ENCODE measurements at regions not wholly inside any gene's neighbourhood (a gene's known extent, or its start where the extent isn't known, plus 50 kb on each side); places are given as distances from the start of the nearest gene placed in this dataset.

- DNase-seq, result no peak
- Histone ChIP-seq H3K4me1 (no peaks in the 10 kb centered on the region), H3K27me3 (no peaks in the 10 kb centered on the region), H3K27ac (no peak overlapping the region), H3K4me3 (no peak overlapping the region), H3K36me3 (no peaks in the 10 kb centered on the region), H3K9me3 (no peaks in the 10 kb centered on the region)
- TF ChIP-seq POLR2A (IDR thresholded peaks at IDR 0.05) (no peak), CTCF (IDR thresholded peaks at IDR 0.05) (no peak)
Measured at GRCh38 chrX:8346060-8346459, 118.6 kb upstream of the VCX3B start.

- DNase-seq, result no peak
- TF ChIP-seq CTCF (IDR thresholded peaks at IDR 0.05), result no peak
- TF ChIP-seq POLR2A (IDR thresholded peaks at IDR 0.05), result no peak
- Histone ChIP-seq H3K9me3 (no peaks in the 10 kb centered on the region), H3K27me3 (no peaks in the 10 kb centered on the region), H3K4me3 (no peak overlapping the region), H3K27ac (no peak overlapping the region), H3K4me1 (no peaks in the 10 kb centered on the region), H3K36me3 (no peaks in the 10 kb centered on the region)
Measured at GRCh38 chrX:8346892-8347291, 117.7 kb upstream of the VCX3B start.

- no peak for TF ChIP-seq CTCF (IDR thresholded peaks at IDR 0.05)
- no peak for TF ChIP-seq POLR2A (IDR thresholded peaks at IDR 0.05)
- Histone ChIP-seq H3K27me3 (no peaks in the 10 kb centered on the region), H3K27ac (no peak overlapping the region), H3K9me3 (no peaks in the 10 kb centered on the region), H3K36me3 (no peaks in the 10 kb centered on the region), H3K4me3 (no peak overlapping the region), H3K4me1 (no peaks in the 10 kb centered on the region)
- DNase-seq, result no peak
Measured at GRCh38 chrX:8349816-8350544, 114.7 kb upstream of the VCX3B start.

DNA sequence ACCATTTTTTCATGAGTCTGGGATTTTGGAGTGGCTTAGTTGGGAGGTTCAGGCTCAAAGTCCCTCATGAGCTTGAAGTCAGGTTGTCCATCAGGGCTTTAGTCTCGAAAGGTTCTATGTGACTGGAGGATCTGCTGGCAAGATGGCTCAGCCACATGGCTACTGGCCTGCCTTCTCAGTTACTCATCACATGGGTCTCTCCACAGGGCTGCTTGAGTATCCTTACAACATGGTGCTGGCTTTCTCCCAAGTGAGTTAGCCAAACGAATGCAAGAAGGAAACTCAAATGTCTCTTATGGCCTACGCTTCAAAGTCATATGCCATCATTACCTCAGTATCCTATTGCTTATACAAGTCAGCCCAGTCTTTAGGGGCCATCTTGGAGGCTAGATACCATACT lies 106.3 kb upstream of the VCX3B start:
- H3K4me1 ChIP-seq, result no peaks in the 10 kb centered on the region
- no peaks in the 10 kb centered on the region for H3K36me3 ChIP-seq
- no peak for TF ChIP-seq CTCF (IDR thresholded peaks at IDR 0.05)
- no peak for TF ChIP-seq POLR2A (IDR thresholded peaks at IDR 0.05)
- no peaks in the 10 kb centered on the region for H3K9me3 ChIP-seq
- H3K27ac ChIP-seq, result no peak overlapping the region
- no peaks in the 10 kb centered on the region for H3K27me3 ChIP-seq
- no peak for DNase-seq
- no peak overlapping the region for H3K4me3 ChIP-seq

DNA sequence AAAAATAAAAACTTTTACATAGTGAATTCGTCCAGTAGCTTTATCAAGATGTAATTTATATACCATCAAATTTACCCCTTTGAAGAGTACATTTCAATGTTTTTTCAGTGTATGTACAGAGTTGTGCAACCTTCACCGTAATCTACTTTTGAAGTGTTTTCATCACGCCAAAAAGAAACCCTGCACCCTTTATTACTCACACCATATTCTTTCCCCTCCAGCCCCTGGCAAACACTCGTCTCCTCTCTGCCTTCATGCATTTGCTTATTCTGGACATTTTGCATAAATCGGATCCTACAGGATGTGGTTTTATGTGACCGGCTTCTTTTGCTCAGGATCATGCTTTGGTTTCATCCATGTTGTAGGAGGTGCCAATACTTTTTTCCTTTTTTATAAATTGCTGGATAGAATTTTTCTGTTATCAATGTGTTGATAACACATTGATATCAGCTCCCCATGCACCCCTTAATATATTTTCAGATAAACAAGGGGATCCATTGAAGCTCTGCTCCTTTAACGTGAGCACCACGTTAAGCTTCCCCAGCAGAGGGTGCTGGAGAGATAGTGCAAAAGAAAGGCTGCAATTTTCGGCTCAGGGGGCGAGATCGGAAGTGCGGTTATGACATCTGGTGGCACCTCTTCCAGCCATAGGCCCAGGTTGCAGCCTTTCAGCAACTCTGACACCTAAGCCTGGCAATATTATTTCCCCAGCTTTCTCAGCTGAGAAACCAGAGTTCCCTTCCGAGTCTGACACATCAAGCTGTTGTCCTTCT lies 100.1 kb upstream of the VCX3B start:
- no peaks in the 10 kb centered on the region for H3K27me3 ChIP-seq
- no peaks in the 10 kb centered on the region for H3K4me1 ChIP-seq
- DNase-seq, result no peak
- no peaks in the 10 kb centered on the region for H3K9me3 ChIP-seq
- no peak for TF ChIP-seq POLR2A (IDR thresholded peaks at IDR 0.05)
- TF ChIP-seq CTCF (IDR thresholded peaks at IDR 0.05), result peak in 1 of 6 experiments; percentile 13
- no peak overlapping the region for H3K27ac ChIP-seq
- no peaks in the 10 kb centered on the region for H3K36me3 ChIP-seq
- H3K4me3 ChIP-seq, result no peak overlapping the region

Measured in Peyer's patch (tissue), 4 donors.